Esophagus squamous epithelium (tissue), 4 donors: ENCODE measurements at regions not wholly inside any gene's neighbourhood (a gene's known extent, or its start where the extent isn't known, plus 50 kb on each side); places are given as distances from the start of the nearest gene placed in this dataset.

Experiments used
- CTCF ChIP-seq, 6 experiments: fragments of 450-650 bp in 4 of 6; fragments of 200-600 bp in 2 of 6; sonication (generic) in 2 of 6; IDR thresholded peaks; one replicate each; pipeline ENCODE4 v1.5.1; 2016 to 2019; ENCODE audit warnings: antibody characterized with exemption in 6 of 6, mild to moderate bottlenecking in 4 of 6, moderate library complexity in 4 of 6
- POLR2A ChIP-seq, 4 donors: fragments of 450-650 bp; IDR thresholded peaks; one replicate each; pipeline ENCODE4 v1.6.1; 2017; ENCODE audit warnings: antibody characterized with exemption in 4 of 4, mild to moderate bottlenecking in 4 of 4, moderate library complexity in 3 of 4

DNA sequence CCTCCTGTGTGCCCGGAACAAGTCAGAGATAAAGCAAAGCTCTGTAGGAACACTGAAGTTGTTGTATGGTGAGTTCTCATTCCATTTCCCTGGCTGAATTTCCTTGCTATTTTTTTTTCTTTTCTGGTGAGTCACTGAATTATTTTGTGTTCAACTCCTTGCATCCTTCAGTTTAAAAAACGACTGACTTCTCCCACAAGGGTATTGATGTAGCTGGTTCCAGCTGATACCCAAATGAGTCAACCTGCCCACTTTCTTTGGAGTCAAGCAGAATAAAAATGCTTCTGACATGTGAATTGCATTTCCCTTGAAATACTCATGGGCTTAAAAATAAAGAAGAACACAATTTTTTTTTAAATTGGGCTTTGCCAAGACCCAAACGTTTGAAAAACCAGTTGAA lies 85.5 kb downstream of the SHOX start:
- TF ChIP-seq POLR2A (IDR thresholded peaks at IDR 0.05) (no peak), CTCF (IDR thresholded peaks at IDR 0.05) (no peak)
